Upper lobe of left lung (tissue), 4 donors: ENCODE measurements at regions not wholly inside any gene's neighbourhood (a gene's known extent, or its start where the extent isn't known, plus 50 kb on each side); places are given as distances from the start of the nearest gene placed in this dataset.
"Not testable (repeated sequence)": the region's sequence is repeated elsewhere in the genome, so short reads cannot be mapped to it uniquely, and the experiment has no call there.

Experiments
- POLR2A ChIP-seq, 4 donors: fragments of 450-650 bp; IDR thresholded peaks; one replicate each; pipeline ENCODE4 v1.5.1; 2016 to 2017; ENCODE audit warnings: antibody characterized with exemption in 4 of 4, mild to moderate bottlenecking in 2 of 4
- POLR2AphosphoS5 ChIP-seq, 2 donors: sonication (generic); formaldehyde crosslinking; IDR thresholded peaks; one replicate each; pipeline ENCODE4 v1.5.1; 2017; ENCODE audit warnings: antibody characterized with exemption in 2 of 2
- TF ChIP-seq, protein P1 (sequence below), 6 experiments: fragments of 450-650 bp in 4 of 6; fragments of 200-600 bp in 2 of 6; sonication (generic) in 2 of 6; IDR thresholded peaks; one replicate each; pipeline ENCODE4 v1.5.1; 2016 to 2019; ENCODE audit warnings: antibody characterized with exemption in 6 of 6

- TF ChIP-seq, protein P1, sequence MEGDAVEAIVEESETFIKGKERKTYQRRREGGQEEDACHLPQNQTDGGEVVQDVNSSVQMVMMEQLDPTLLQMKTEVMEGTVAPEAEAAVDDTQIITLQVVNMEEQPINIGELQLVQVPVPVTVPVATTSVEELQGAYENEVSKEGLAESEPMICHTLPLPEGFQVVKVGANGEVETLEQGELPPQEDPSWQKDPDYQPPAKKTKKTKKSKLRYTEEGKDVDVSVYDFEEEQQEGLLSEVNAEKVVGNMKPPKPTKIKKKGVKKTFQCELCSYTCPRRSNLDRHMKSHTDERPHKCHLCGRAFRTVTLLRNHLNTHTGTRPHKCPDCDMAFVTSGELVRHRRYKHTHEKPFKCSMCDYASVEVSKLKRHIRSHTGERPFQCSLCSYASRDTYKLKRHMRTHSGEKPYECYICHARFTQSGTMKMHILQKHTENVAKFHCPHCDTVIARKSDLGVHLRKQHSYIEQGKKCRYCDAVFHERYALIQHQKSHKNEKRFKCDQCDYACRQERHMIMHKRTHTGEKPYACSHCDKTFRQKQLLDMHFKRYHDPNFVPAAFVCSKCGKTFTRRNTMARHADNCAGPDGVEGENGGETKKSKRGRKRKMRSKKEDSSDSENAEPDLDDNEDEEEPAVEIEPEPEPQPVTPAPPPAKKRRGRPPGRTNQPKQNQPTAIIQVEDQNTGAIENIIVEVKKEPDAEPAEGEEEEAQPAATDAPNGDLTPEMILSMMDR (IDR thresholded peaks at IDR 0.05): not testable (repeated sequence)
- TF ChIP-seq POLR2A, POLR2AphosphoS5 (IDR thresholded peaks at IDR 0.05): not testable (repeated sequence)
Measured at GRCh38 chr7:51599935-51600334, 283.3 kb upstream of the COBL start.
